ENCODE measurements at regions not wholly inside any gene's neighbourhood (a gene's known extent, or its start where the extent isn't known, plus 50 kb on each side); places are given as distances from the start of the nearest gene placed in this dataset.

GRCh38 chr6:155771822-155772221, 316.2 kb upstream of the NOX3 start:
- TF ChIP-seq CTCF (IDR thresholded peaks at IDR 0.05; ENCODE audit: low read depth, low read length), result no peak
- TF ChIP-seq EZH2phosphoT487 (IDR thresholded peaks at IDR 0.05; ENCODE audit: low read depth), result no peak
